ENCODE measurements at regions not wholly inside any gene's neighbourhood (a gene's known extent, or its start where the extent isn't known, plus 50 kb on each side); places are given as distances from the start of the nearest gene placed in this dataset.
"Not testable (repeated sequence)": the region's sequence is repeated elsewhere in the genome, so short reads cannot be mapped to it uniquely, and the experiment has no call there.

DNA sequence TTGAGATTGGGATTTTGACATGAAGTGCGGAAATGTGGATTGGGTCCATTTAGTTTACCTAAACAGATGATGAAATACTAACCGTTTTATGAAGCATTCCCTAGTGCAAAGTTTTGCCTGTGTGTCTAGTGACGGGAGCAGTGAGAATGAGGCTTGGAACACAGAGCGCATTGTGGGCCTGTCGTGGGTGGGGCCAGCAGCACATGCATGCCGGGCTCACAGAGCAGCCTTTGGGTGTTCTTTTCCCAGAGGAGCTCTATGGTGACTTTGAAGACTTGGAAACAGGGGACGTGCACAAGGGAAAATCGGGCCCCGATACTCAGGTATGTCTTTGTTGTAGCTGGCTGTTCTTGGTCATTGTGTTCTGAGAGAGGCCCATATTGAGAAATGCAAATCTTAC is 388.1 kb downstream of the GOLGA6L6 start:
- H3K27me3 Mint-ChIP-seq (ENCODE audit: insufficient read depth, unreplicated experiment); H3K4me1 Mint-ChIP-seq (ENCODE audit: low read depth, unreplicated experiment); BruUV-seq (replicated peaks); H3K4me1 ChIP-seq; H3K9me3 Mint-ChIP-seq (ENCODE audit: unreplicated experiment); DNase-seq; H3K27ac Mint-ChIP-seq (ENCODE audit: unreplicated experiment); H3K36me3 ChIP-seq (ENCODE audit: control insufficient read depth, insufficient read depth, low read length); CTCF ChIA-PET; POLR2A ChIA-PET; intact Hi-C loops (cut with micrococcal nuclease; ENCODE audit: unreplicated experiment); H3K9me3 ChIP-seq; H3K4me3 Mint-ChIP-seq (ENCODE audit: unreplicated experiment); H3K36me3 Mint-ChIP-seq (ENCODE audit: insufficient read depth, unreplicated experiment); H3K27me3 ChIP-seq (replicated peaks; ENCODE audit: control insufficient read depth, insufficient read depth, low read length); H3K4me3 ChIP-seq (ENCODE audit: low read depth, low read length): not testable (repeated sequence)

DNA sequence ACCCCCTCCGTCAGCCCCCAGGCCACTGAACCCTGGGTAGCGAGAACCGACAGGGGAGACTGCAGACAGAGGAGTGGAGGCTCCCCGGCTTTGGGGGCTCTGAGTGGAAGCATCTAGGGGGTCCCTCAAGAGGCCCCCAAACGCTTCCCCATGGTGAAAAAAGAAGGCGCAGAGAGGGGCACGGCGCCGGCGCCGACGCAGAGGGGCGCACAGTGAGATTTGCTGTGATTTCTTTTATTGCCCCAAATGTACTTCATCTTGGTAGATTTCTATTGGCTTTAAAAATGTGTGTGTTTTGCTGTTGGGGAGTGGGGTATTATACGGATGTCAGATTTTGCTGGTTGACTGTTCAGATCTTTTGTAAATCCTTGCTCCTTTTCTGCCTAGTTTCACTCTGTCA is 392.9 kb downstream of the GOLGA6L6 start:
- H3K9me3 Mint-ChIP-seq (ENCODE audit: unreplicated experiment); H3K4me1 ChIP-seq; POLR2A ChIA-PET; H3K9me3 ChIP-seq; H3K4me1 Mint-ChIP-seq (ENCODE audit: low read depth, unreplicated experiment); H3K4me3 ChIP-seq (ENCODE audit: low read depth, low read length); H3K27me3 Mint-ChIP-seq (ENCODE audit: insufficient read depth, unreplicated experiment); BruUV-seq (replicated peaks); H3K27me3 ChIP-seq (replicated peaks; ENCODE audit: control insufficient read depth, insufficient read depth, low read length); CTCF ChIA-PET; H3K4me3 Mint-ChIP-seq (ENCODE audit: unreplicated experiment); DNase-seq; H3K27ac Mint-ChIP-seq (ENCODE audit: unreplicated experiment); H3K36me3 ChIP-seq (ENCODE audit: control insufficient read depth, insufficient read depth, low read length); intact Hi-C loops (cut with micrococcal nuclease; ENCODE audit: unreplicated experiment); H3K36me3 Mint-ChIP-seq (ENCODE audit: insufficient read depth, unreplicated experiment): not testable (repeated sequence)

DNA sequence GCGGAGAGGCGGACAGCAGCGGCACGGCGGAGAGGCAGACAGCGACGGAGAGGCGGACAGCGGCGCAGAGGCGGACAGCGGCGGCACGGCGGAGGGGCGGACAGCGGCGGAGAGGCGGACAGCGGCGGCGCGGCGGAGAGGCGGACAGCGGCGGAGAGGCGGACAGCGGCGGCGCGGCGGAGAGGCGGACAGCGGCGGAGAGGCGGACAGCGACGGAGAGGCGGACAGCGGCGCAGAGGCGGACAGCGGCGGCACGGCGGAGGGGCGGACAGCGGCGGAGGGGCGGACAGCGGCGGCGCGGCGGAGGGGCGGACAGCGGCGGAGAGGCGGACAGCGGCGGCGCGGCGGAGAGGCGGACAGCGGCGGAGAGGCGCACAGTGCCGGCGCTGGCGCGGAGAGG is 393.6 kb downstream of the GOLGA6L6 start:
- intact Hi-C loops (cut with micrococcal nuclease; ENCODE audit: unreplicated experiment); CTCF ChIA-PET; H3K36me3 ChIP-seq (ENCODE audit: control insufficient read depth, insufficient read depth, low read length); H3K36me3 Mint-ChIP-seq (ENCODE audit: insufficient read depth, unreplicated experiment); H3K4me1 ChIP-seq; DNase-seq; H3K9me3 ChIP-seq; H3K4me3 Mint-ChIP-seq (ENCODE audit: unreplicated experiment); H3K4me1 Mint-ChIP-seq (ENCODE audit: low read depth, unreplicated experiment); H3K27ac Mint-ChIP-seq (ENCODE audit: unreplicated experiment); H3K27me3 ChIP-seq (replicated peaks; ENCODE audit: control insufficient read depth, insufficient read depth, low read length); H3K27me3 Mint-ChIP-seq (ENCODE audit: insufficient read depth, unreplicated experiment); H3K9me3 Mint-ChIP-seq (ENCODE audit: unreplicated experiment); POLR2A ChIA-PET; H3K4me3 ChIP-seq (ENCODE audit: low read depth, low read length); BruUV-seq (replicated peaks): not testable (repeated sequence)

GRCh38 chr15:20144333-20145036 is 397.1 kb downstream of the GOLGA6L6 start:
- H3K27ac Mint-ChIP-seq (ENCODE audit: unreplicated experiment); H3K27me3 Mint-ChIP-seq (ENCODE audit: insufficient read depth, unreplicated experiment); H3K27me3 ChIP-seq (replicated peaks; ENCODE audit: control insufficient read depth, insufficient read depth, low read length); H3K4me3 ChIP-seq (ENCODE audit: low read depth, low read length); H3K4me1 Mint-ChIP-seq (ENCODE audit: low read depth, unreplicated experiment); H3K36me3 ChIP-seq (ENCODE audit: control insufficient read depth, insufficient read depth, low read length); H3K9me3 Mint-ChIP-seq (ENCODE audit: unreplicated experiment); H3K4me3 Mint-ChIP-seq (ENCODE audit: unreplicated experiment); H3K36me3 Mint-ChIP-seq (ENCODE audit: insufficient read depth, unreplicated experiment); H3K4me1 ChIP-seq; BruUV-seq (replicated peaks); POLR2A ChIA-PET; intact Hi-C loops (cut with micrococcal nuclease; ENCODE audit: unreplicated experiment); H3K9me3 ChIP-seq; CTCF ChIA-PET: not testable (repeated sequence)
- peak in 1 of 2 experiments; percentile 25 for DNase-seq

- peak in 1 of 2 experiments; percentile 10 for DNase-seq
- BruUV-seq (replicated peaks); H3K9me3 ChIP-seq; H3K4me1 Mint-ChIP-seq (ENCODE audit: low read depth, unreplicated experiment); H3K36me3 ChIP-seq (ENCODE audit: control insufficient read depth, insufficient read depth, low read length); intact Hi-C loops (cut with micrococcal nuclease; ENCODE audit: unreplicated experiment); H3K27me3 ChIP-seq (replicated peaks; ENCODE audit: control insufficient read depth, insufficient read depth, low read length); H3K36me3 Mint-ChIP-seq (ENCODE audit: insufficient read depth, unreplicated experiment); H3K9me3 Mint-ChIP-seq (ENCODE audit: unreplicated experiment); H3K4me1 ChIP-seq; POLR2A ChIA-PET; H3K4me3 ChIP-seq (ENCODE audit: low read depth, low read length); CTCF ChIA-PET; H3K27me3 Mint-ChIP-seq (ENCODE audit: insufficient read depth, unreplicated experiment); H3K4me3 Mint-ChIP-seq (ENCODE audit: unreplicated experiment); H3K27ac Mint-ChIP-seq (ENCODE audit: unreplicated experiment): not testable (repeated sequence)
These were observed 398.7 kb downstream of the GOLGA6L6 start for GRCh38 chr15:20142906-20143305.

DNA sequence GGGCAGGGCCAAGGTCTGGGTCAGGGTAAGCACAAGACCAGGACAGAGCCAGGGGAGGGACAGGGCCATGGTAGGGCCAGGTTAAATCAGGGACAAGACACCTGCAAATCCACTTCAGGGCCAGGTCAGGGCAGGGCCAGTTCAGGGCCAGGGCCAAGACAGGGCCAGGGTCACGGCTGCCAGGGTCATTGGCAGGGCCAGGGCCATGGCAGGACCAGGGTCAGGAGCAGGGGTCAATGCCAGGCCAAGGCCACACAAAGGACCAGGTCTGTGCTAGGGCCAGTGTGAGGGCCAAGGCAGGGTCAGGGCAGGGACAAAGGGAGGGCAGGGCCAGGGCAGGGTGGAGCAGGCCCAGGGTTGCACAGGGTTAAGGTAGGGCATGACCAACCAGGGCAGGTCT is 399.2 kb downstream of the GOLGA6L6 start:
- not testable (repeated sequence) for H3K36me3 ChIP-seq (ENCODE audit: control insufficient read depth, insufficient read depth, low read length)
- peak in 1 of 2 experiments; percentile 31 for DNase-seq

DNA sequence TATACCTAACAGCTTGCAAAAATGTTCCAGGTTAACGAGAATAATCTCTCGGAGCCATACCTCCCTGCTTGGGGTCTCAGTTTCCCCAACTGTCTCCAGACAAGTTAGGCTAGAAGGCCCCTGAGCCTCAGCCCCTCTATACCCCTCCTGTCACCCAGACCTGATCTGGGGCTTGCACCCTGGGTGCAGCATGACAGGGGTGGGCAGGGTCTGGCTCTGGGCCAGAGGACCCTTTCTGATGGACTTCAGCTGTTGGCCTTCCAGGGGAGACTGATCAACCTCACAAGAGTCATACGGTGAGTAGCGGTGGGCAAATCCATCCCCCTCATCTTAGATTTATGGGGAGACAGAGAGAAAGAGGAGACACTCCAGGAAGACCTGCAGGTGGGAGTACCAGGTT is 416.9 kb downstream of the GOLGA6L6 start:
- H3K9me3 Mint-ChIP-seq (ENCODE audit: unreplicated experiment); H3K36me3 Mint-ChIP-seq (ENCODE audit: insufficient read depth, unreplicated experiment); H3K4me1 ChIP-seq; BruUV-seq (replicated peaks); H3K27me3 Mint-ChIP-seq (ENCODE audit: insufficient read depth, unreplicated experiment); H3K4me1 Mint-ChIP-seq (ENCODE audit: low read depth, unreplicated experiment); H3K27ac Mint-ChIP-seq (ENCODE audit: unreplicated experiment); H3K9me3 ChIP-seq; CTCF ChIA-PET; H3K27me3 ChIP-seq (replicated peaks; ENCODE audit: control insufficient read depth, insufficient read depth, low read length); POLR2A ChIA-PET; H3K36me3 ChIP-seq (ENCODE audit: control insufficient read depth, insufficient read depth, low read length); H3K4me3 Mint-ChIP-seq (ENCODE audit: unreplicated experiment); H3K4me3 ChIP-seq (ENCODE audit: low read depth, low read length); intact Hi-C loops (cut with micrococcal nuclease; ENCODE audit: unreplicated experiment): not testable (repeated sequence)
- DNase-seq, result peak in 1 of 2 experiments; percentile 19

More for the DNA sequence above, 399.2 kb downstream of the GOLGA6L6 start:
- H3K27me3 Mint-ChIP-seq (ENCODE audit: insufficient read depth, unreplicated experiment); H3K4me1 Mint-ChIP-seq (ENCODE audit: low read depth, unreplicated experiment); H3K9me3 Mint-ChIP-seq (ENCODE audit: unreplicated experiment); H3K9me3 ChIP-seq; H3K27ac Mint-ChIP-seq (ENCODE audit: unreplicated experiment); H3K4me3 Mint-ChIP-seq (ENCODE audit: unreplicated experiment); POLR2A ChIA-PET; BruUV-seq (replicated peaks); intact Hi-C loops (cut with micrococcal nuclease; ENCODE audit: unreplicated experiment); H3K4me3 ChIP-seq (ENCODE audit: low read depth, low read length); H3K27me3 ChIP-seq (replicated peaks; ENCODE audit: control insufficient read depth, insufficient read depth, low read length); H3K36me3 Mint-ChIP-seq (ENCODE audit: insufficient read depth, unreplicated experiment); CTCF ChIA-PET; H3K4me1 ChIP-seq: not testable (repeated sequence)
